ENCODE measurements at regions not wholly inside any gene's neighbourhood (a gene's known extent, or its start where the extent isn't known, plus 50 kb on each side); places are given as distances from the start of the nearest gene placed in this dataset.

DNA sequence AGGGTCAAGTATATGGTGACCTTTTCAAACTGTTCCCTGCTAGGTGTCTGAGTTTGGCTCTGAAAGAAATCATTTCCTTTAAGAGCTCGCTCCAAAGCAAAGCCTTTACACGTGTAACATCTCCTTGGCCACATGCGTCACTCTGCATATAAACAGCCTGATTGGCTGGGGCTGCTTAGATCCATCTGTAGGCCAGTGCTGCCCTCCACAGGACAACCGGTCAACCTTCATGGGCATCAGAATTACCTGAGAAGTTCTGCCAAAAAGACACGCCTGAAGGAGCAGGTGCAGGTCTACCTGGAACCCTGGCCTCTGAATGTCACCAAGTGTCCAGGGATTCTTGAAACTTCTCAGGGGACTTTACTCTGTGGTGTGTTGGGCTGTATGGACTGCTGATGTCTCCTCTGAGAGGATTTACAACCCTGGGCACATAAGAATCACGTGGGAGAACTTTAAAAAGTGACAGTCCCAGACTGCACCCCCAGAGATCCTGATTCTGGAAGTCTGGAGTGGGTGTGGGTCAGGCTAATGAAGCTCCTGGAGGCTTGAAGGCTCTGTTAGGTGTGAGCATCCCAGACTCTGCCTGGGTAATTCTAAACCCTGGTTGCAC, 497.6 kb downstream of the GADD45G start:
- Histone ChIP-seq H3K9ac (ENCODE audit: low read length) (no peak overlapping the region), H3K9me2 (replicated peaks; ENCODE audit: insufficient read depth, low read length) (no peaks in the 10 kb centered on the region), H2AFZ (ENCODE audit: low read length) (peak overlapping the region; percentile 48; the same call in 1 of the 2 replicates), H3K4me1 (ENCODE audit: low read length) (no peaks in the 10 kb centered on the region), H4K20me1 (ENCODE audit: insufficient read depth, low read length) (no peaks in the 10 kb centered on the region), H3K36me3 (replicated peaks; ENCODE audit: insufficient read depth, low read length) (no peaks in the 10 kb centered on the region), H3K4me3 (ENCODE audit: low read length) (no peak overlapping the region), H3K9me3 (replicated peaks; ENCODE audit: insufficient read depth, low read length) (no peaks in the 10 kb centered on the region), H3K27me3 (replicated peaks; ENCODE audit: insufficient read depth, low read length) (no peaks in the 10 kb centered on the region), H3F3A (ENCODE audit: insufficient read depth, low read length) (no peaks in the 10 kb centered on the region), H3K27ac (ENCODE audit: low read length) (no peak overlapping the region), H3K79me2 (ENCODE audit: low read length) (no peaks in the 10 kb centered on the region), H3K4me2 (ENCODE audit: low read depth, low read length) (peak overlapping the region; percentile 30; the same call in 1 of the 2 replicates)
- DNase-seq: peak; percentile 93
- peak; percentile 87 for TF ChIP-seq CTCF (IDR thresholded peaks at IDR 0.05; ENCODE audit: low read length)
- TF ChIP-seq EZH2phosphoT487 (IDR thresholded peaks at IDR 0.05; ENCODE audit: low read length): no peak
- no peak for TF ChIP-seq EZH2 (optimal IDR thresholded peaks at IDR 0.05; ENCODE audit: low read depth, low read length)

GRCh38 chr9:90103771-90104170, 499.0 kb downstream of the GADD45G start:
- no peak overlapping the region for H3K27ac ChIP-seq (ENCODE audit: low read length)
- no peak overlapping the region for H3K4me2 ChIP-seq (ENCODE audit: low read depth, low read length)
- peak; percentile 7 for DNase-seq

DNA sequence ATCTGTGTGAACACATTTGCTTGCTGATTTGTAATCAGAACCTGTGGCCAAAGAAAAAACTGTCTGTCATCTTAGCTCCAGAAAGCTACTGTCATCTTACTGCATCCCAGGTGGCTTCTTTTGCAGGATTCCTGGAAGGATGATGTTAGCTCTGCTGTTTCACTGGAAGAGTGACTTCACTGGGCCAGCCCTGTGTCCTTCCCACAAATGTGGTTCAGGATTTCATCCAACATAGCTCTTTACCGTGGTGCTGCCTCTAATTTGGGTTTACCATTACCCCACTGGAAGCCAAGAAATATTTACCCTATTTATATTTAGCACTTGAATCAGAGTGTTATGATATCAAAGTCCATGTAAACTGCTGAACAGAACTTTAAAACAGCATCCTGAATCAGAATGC, 501.0 kb downstream of the GADD45G start:
- no peaks in the 10 kb centered on the region for H3K27me3 ChIP-seq (replicated peaks; ENCODE audit: insufficient read depth, low read length)

More at GRCh38 chr9:90103771-90104170, 499.0 kb downstream of the GADD45G start:
- Histone ChIP-seq H3K27me3 (replicated peaks; ENCODE audit: insufficient read depth, low read length) (no peaks in the 10 kb centered on the region), H3K4me3 (ENCODE audit: low read length) (no peak overlapping the region), H3K36me3 (replicated peaks; ENCODE audit: insufficient read depth, low read length) (no peaks in the 10 kb centered on the region), H4K20me1 (ENCODE audit: insufficient read depth, low read length) (no peaks in the 10 kb centered on the region), H3K79me2 (ENCODE audit: low read length) (no peaks in the 10 kb centered on the region), H2AFZ (ENCODE audit: low read length) (no peak overlapping the region), H3F3A (ENCODE audit: insufficient read depth, low read length) (no peaks in the 10 kb centered on the region), H3K4me1 (ENCODE audit: low read length) (no peaks in the 10 kb centered on the region), H3K9ac (ENCODE audit: low read length) (no peak overlapping the region), H3K9me3 (replicated peaks; ENCODE audit: insufficient read depth, low read length) (no peaks in the 10 kb centered on the region), H3K9me2 (replicated peaks; ENCODE audit: insufficient read depth, low read length) (no peaks in the 10 kb centered on the region)
- TF ChIP-seq EZH2phosphoT487 (IDR thresholded peaks at IDR 0.05; ENCODE audit: low read length): no peak
- no peak for TF ChIP-seq CTCF (IDR thresholded peaks at IDR 0.05; ENCODE audit: low read length)

More for the DNA sequence above, 501.0 kb downstream of the GADD45G start:
- H3K4me1 ChIP-seq (ENCODE audit: low read length): no peaks in the 10 kb centered on the region
- no peak overlapping the region for H3K4me2 ChIP-seq (ENCODE audit: low read depth, low read length)
- H3K79me2 ChIP-seq (ENCODE audit: low read length): no peaks in the 10 kb centered on the region
- no peaks in the 10 kb centered on the region for H4K20me1 ChIP-seq (ENCODE audit: insufficient read depth, low read length)
- TF ChIP-seq CTCF (IDR thresholded peaks at IDR 0.05; ENCODE audit: low read length) (no peak), EZH2phosphoT487 (IDR thresholded peaks at IDR 0.05; ENCODE audit: low read length) (no peak), EZH2 (optimal IDR thresholded peaks at IDR 0.05; ENCODE audit: low read depth, low read length) (no peak)
- no peak overlapping the region for H3K4me3 ChIP-seq (ENCODE audit: low read length)
- H3K36me3 ChIP-seq (replicated peaks; ENCODE audit: insufficient read depth, low read length): no peaks in the 10 kb centered on the region
- H3K27ac ChIP-seq (ENCODE audit: low read length): no peak overlapping the region
- H3F3A ChIP-seq (ENCODE audit: insufficient read depth, low read length): no peaks in the 10 kb centered on the region
- H3K9me3 ChIP-seq (replicated peaks; ENCODE audit: insufficient read depth, low read length): no peaks in the 10 kb centered on the region
- no peak overlapping the region for H3K9ac ChIP-seq (ENCODE audit: low read length)
- no peak overlapping the region for H2AFZ ChIP-seq (ENCODE audit: low read length)
- H3K9me2 ChIP-seq (replicated peaks; ENCODE audit: insufficient read depth, low read length): no peaks in the 10 kb centered on the region
- DNase-seq: no peak
